HG03439 (cell line): ENCODE measurements at regions not wholly inside any gene's neighbourhood (a gene's known extent, or its start where the extent isn't known, plus 50 kb on each side); places are given as distances from the start of the nearest gene placed in this dataset.

Experiments used
- ATAC-seq: cut with Tn5 transposase; IDR thresholded peaks from one replicate; pipeline ENCODE4 v1.9.1; 2021; ENCODE audit warnings: mild to moderate bottlenecking, moderate library complexity; ENCODE audit not compliant: unreplicated experiment

DNA sequence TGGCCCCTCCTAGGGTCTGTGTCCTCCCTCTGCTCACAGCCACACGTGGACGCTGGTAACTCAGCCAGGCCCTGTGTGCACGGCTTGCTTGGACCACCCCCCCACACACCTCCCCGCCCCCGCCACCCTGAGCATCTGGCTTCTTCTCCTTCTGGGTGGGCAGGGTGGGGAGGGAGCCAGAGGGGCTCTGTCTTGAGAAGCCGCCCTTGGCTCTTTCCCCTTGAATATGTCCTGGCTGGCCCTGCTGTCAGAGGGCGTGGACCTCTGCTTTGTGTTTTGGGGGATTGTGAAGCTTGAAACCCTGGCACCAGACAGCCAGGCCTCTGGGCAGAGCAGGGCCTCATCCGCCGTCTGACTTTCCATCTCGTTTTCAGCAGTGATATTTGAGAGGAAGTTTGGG, 72.1 kb downstream of the GLI2 start:
- no peak for ATAC-seq

DNA sequence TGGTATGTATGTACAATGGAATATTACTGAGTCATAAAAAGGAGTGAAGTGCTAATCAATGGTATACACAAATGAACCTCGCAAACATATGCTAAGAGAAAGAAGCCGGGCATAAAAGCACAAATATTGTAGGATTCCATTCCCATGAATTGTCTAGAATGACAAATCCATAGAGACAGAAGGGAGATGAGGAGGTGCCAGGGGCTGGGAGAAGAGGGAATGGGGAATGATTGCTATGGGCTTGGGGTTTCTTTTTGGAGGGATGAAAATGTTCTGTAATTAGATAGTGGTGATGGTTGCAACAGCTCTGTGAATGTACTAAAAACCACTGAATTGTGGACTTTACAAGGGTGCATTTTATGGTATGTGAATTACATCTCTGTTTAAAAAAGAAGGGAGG, 73.5 kb downstream of the GLI2 start:
- ATAC-seq, result no peak

DNA sequence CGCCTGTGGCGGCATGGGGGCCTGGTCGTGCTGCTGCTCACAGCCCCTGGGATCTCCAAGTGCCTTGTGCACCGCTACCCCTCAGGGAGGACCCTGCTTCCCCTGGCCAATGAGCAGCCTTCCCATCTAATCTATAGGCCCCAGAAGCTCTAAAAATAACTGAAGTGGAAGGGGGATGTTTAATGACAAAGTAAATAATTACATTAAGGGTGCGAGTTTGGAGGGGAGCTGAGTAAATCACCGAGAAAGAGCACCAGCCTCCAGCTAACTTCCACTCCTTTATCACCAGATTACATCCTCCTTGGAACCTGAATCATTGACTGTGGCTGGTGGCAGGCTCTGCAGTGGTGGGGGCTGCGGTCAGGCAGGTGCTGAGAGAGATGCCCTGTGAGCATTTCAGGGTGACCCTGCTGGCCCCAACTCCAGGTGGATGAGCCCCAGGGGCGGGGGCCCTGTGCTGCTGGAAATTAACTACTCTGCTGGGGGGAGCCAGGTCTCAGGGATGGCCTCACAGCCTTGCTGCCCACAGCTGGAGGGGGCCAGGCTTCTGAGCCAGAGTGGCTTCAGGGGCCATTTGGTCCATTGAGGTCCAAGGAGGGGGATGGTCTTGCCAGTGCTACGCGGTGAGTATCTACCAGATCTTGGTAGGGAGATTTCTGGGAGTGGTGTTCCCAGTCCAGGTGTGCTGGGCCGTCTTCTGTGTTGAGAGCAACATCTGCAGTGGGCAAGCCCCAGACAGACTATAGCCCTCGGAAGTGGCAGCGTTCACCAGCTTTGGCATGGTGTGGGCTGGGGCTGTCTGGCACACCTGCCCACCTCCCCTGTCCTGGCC, 74.2 kb downstream of the GLI2 start:
- no peak for ATAC-seq

DNA sequence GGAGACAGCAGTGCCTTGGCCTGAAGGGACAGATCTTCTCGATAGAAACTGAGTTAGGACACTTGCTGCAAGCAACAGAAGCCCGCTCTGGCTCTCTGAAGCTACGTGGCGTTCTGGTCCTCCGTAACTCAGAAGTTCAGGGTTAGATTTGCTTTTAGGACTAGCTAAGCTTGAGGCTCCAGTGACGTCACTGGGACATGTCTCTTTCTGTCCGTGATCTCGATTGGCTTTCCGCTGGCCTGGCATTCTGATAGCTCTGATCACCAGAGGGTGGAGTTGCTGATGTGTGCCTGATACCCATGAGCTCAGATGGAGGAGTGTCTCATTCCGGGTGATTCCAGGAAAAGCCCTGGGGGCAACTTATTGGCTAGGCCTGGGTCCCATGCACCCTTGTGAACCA, 75.0 kb downstream of the GLI2 start:
- no peak for ATAC-seq

DNA sequence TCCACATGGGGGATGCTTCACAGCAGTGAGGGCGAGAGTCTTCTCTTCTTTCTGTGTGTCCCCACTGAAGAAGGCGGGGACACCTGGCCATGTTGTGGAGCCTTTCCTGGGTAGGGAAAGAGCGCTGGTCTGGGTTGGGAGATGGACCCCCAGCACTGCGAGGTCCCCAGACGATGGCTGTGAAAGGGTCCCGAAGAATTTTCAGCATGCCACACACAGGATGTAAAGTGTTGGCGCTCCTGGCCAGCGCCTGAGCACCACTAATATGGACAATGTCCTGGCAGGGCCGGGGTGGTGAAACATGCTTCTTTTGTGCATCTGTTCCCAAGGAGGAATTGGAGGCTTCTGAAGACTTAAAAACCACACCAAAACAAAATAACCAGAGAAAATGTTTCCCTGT, 77.2 kb downstream of the GLI2 start:
- ATAC-seq, result no peak

DNA sequence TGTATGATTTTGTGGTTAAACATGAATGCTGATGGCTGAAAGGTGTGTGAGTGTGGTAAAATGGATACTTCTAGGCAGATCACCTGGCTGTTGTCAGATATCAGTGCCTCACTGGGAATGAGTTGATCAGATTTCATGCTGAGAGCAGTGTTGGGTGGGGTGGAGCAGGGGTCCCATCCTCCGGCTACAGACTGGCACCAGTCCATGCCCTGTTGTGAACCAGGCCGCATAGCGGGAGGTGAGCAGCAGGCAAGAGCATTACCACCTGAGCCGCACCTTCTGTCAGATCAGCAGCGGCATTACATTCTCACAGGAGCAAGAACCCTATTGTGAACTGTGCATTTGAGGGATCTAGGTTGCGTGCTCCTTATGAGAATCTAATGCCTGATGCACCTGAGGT, 78.7 kb downstream of the GLI2 start:
- ATAC-seq, result no peak

DNA sequence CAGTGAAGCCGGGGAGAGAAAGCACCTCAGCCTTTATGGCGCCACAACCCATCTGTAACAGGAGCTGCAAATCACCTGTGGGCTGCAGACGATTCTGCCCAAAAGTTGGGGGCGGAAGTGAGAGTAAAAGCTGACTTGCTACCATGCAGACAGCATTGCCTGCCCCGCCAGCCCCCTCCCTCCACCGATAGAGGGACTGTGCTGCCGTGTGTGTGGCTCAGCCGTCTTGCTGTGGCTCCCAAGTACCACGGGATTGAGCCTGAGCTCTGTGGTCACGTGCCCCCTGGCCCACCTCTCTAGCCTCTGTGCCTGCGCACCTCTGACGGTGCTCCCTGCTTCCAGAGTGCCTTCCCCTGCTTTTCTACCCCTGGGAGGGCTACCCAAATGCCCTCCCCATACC, 79.6 kb downstream of the GLI2 start:
- no peak for ATAC-seq

DNA sequence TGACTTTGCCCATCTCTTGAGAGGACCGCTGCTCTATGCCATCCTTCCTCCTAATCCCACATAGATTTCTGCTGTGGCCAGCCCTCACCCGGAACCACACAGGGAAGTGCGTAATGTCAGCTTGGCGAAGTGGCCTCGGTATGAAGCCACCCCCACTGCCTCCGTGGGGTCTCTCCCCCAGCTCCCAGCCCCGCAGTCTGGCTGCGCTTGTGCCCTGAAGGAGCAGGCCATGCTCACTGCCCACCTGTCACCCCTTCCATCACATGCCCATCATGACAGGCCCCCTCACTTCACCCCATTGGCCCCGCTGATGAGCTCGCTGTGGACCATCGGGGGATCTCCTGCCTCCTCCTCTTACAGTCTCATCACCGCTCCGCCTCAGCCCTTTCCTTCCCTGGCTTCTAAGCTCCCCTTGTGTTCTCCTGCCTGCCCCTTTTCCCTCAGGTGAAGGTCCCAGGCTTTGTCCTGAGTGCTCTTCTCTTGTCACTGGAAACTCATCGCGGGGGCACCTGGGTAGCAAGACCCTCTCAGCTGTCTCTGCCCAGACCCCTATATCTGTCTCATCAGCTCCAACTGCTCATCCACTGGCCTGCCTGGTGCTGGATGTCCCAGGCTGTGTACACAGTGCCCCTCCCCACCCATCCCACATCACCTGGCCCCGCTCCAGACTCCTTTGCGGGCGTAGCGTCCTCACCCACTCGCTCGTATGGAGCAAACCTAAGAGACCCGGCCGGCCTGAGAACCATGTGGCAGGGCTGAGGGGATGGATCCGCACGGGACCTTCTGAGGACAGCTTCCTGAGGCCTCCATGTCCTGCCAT, 81.7 kb downstream of the GLI2 start:
- ATAC-seq, result no peak

DNA sequence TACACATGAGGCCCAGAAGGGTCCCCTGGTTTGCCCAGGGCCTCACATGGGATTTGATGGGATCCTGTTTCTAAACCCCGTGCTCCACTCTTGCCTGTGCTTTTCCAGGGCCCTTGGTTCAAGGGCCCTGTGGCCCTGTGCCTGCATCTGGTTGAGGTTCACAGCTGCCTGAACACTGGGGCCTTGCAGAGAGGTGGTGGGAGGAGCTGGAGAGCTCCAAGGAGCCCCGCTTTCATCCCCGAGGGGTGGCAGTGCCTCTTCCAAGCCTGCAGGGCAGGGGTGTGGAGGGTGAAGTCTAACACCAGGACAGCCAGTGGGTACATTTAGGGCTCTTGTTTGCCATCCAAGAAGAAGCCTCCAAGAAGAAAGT, 82.3 kb downstream of the GLI2 start:
- no peak for ATAC-seq

DNA sequence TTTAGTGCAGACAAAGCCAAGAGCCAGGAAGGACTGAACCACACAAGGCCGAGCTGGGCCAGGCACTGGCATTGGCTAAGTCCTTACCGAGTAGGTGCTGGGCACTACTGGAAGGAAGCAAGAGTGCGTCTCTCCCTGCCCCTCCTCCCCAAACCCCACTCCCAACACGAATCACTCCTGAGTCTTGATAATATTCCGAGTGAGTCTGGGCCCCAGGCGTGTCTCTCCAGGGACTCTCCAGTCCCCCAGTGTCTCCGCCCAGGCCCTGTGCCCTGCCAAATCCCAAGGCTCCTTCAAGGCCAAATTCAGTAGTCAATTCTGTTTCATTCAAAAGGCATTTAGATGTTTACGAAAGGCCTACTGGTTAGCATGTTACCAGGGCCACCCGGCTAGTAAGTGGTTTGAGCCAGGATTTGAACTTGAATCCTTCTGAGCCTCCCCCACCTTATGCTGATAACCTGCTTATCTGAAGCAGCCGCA, 82.8 kb downstream of the GLI2 start:
- ATAC-seq, result no peak

DNA sequence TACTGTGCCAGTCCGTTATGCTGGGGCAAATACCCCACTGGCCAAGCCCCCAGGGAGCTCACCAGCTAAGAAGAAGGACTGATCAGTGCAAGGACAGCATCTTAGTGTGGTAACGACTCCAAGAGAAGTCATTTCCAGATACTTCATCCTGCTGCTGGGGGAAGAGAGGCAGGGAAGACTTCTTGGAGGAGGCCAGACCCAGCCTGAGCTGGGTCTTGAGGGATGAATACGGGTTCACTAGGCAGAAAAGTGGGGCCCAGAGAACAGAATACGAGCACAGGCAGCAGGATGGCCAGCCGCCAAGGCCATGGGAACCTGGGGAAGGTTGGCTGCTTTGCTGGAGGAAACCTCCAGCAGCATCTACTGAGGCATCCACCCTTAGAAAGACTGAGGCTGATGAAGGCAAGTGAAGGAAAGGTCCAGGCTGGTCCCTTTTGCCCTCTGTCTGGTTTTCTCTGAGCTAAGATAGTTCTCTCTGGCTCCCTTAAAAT, 84.1 kb downstream of the GLI2 start:
- no peak for ATAC-seq

DNA sequence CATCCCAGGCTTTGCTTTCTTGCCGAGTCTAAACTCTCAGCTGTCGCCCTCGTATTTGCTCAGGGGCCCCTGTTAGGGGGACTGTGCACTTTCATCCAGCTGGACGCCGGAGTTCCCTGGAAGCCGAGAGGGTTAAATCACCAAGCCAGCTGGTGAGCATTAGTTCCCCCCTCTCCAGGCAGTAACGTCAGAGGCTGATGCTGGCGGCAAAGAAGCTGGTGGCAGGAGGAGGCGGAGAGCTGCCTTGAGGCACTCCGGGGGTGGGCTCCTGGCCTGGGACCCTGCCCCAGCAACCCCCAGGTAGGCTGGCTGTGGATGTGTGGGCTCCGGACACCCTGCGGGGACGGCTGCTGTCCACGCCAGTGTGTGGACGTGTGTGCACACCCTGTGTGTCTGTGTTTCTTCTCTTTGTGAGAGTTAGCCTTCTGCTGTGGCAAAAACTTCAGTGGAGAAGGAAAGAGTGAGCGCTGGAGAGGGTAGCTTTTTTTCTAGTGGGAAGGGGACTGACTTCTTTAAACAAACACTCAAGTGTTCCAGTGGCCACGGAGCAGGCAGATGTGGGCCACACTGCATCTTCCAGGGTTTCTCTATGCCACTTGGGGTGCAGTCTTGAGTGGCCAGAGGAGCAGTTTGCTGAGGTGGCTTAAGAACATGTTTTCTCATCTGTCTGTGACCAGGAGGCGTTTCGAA, 84.7 kb downstream of the GLI2 start:
- no peak for ATAC-seq

DNA sequence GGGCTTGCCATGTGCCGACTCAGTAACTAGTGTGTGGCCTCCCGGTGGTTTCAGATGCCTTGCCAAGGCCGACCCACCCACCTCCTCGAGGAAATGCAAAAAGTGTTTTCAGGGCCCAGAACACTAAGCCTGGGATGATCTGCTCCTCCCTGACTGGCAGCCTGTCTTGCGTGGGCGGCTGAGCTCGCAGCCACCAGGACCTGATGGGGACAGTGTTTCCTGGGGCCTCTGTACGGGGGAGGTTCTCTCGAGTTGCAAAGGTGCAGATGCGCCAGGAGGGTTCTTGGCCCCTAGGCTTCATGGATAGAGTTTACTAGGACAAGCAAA, 85.2 kb downstream of the GLI2 start:
- no peak for ATAC-seq

DNA sequence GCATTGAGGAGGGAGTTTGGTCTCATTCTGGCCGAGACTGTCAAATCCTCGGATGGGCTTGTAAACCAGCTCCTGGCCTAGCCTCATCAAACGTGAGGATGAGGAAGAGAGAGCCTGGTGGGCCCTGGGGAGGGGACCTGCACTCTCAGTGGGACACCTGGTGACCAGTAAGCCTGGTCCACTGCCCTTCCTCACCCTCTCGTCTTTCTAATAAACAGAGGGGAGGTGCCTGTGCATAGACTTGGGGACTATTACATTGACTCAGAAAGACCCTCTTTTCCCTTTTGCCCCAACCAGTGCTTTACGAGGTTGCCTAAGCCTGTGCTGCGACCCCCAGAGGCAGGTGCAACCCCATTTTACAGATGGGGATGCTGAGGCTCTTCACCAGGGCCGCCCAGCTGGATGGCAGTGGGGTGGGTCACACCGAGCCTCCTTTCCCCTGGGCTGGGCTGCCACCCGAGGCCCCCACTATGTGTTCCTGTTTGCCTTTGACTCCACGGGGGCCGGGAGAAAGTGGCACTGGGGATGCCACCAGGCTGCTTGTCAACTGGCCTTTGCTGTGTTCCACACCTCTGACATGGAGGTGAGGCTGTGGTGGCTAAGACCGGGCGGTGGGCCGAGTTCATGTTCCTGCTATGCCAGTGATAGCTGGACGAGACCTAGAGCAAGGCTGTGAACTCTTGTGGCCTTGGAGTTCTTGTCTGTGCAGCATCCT, 85.9 kb downstream of the GLI2 start:
- ATAC-seq, result no peak

DNA sequence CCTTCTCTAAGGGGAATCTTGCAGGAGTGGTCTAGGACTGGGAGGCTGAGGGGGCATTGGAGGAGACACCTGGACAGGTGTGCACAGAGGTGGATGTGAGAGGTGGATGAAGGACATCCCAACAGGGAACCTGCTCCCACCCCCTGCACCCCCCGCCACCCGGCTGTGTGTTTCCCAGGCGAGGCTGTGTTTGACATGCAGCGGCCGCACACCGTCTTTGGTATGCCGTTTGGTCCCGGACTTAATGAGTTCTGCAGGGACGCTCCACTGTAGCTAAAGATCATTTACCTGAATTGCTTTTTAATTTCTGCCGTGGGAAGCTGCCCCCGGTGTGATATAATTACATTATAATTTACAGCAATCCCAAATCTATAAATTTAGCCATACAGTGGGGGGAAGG, 87.3 kb downstream of the GLI2 start:
- no peak for ATAC-seq

DNA sequence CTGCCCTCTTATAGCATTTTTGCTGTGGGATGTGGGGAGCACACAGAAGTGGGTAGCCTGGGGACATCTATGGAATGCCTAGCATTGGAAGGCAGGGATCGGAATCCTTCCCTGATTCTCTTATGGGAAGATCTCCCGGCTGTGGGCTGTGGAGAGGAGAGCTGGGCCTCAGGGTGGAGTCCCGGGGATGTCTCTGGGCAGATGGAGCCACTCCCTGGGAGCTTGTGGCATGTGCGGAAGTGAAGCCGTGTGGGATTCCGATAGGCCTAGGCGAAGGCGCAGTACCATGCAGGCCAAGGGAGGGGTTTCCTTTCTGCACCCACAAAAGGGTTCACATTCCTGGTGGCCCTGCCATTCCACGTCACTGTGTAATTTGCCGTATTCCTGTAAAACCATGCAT, 87.9 kb downstream of the GLI2 start:
- no peak for ATAC-seq

DNA sequence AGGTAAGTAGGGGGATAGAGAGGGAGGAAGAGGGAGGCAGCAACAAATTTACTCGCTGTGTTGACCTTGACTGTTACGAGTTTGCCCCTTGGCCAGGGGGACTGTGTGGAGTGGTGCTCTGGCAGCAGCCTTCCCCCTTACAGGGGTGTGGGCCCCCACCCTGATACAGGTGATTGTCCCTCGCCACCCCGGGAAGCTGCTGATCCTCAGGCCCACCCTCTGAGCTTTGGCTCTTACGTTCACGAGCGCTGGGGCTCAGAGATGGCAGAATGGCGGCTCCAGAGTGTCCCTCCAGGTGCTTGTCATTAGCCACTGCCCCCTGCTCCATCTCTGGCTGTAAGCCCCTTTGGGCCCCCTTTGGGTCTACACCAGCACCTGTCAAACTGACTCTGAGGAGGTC, 88.6 kb downstream of the GLI2 start:
- ATAC-seq, result no peak

DNA sequence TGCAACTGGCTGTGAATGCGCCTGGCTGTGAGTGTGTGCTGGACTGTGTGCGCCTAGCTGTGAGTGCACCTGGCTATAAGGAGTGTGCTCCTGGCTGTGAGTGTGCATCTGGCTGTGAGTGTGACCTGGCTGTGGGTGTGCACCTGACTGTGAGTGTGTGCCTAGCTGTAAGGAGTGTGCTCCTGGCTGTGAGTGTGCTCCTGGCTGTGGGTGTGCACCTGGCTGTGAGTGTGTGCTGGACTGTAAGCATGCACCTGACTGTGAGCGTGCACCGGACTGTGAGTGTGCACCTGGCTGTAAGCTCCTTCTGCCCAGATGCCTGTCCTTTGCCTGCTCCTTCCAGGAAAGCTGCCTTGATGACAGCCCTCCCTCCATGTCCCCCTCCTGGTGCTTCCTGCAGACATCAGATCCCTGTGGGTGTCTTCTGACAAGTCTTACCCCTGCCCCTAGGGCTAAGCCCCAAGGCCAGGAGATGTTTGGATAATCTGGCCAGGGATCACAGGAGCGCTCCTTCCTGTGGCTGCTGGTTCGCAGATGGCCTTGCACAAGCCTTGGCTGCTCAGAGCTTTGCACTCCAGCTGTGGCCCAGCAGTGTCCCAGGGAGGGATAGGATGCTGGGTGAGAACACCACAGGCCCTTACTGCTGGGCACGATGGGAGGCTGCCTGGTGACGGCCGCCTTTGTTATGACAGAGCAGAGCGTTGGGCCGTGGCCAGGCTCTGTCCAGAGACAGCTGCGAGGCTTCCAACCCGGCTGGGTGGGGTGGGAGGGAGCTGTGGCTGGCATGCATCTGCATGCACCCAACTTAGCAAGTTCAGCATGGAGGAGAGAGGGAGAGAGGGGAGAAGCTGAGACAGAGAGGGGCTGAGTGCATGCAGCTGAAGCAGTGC, 89.9 kb downstream of the GLI2 start:
- ATAC-seq, result no peak

DNA sequence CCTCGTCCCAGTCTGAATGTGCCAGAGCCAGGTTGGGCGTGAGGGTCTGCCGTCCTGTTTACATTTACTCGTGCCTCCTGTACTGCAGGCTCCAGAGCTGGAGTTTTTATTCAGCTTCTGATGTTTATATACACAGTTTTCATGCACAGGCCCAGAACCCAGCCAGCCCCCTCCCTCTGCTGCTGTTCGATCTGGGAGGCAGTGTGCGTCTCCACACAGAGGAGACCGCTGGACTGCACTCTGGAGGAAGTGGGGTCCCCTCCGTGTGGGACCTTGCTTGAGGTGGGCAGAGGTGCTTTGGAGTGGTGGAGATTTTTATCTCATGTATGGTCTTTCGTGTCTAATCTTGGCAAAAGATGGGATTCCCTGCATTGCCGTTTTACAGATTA, 90.6 kb downstream of the GLI2 start:
- ATAC-seq, result no peak
